ENCODE measurements at regions not wholly inside any gene's neighbourhood (a gene's known extent, or its start where the extent isn't known, plus 50 kb on each side); places are given as distances from the start of the nearest gene placed in this dataset.

DNA sequence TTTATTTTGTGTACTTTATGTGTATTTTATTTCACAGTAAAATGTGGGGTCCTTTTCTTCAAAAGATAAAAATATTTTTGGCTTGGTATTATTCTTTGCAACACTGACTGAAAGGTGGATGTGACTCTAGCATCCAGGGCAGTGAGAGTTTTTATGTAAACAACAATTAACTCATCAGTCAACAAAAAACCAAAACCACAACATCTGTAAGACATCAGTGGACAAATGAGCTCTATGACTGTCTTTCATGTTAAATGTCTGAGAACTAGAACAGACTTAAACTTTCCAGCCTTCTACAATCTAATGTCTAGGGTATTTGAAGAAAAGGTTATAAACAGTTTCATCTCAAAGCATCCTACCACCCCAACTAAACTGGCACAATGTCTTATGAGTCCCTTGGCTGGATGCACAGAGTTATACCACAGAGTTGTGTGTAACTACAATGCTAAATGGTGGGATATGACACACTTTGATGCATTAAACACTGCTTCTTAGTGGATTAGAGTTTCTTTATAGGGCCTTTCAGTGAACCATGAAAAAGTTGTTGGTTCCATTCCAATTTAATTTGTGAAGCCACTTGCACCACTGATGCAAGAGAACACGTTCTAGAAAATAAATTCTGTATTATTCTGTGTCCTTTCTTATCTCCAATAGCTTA lies 544.2 kb upstream of the KLF12 start:
- Mint-ChIP-seq H3K36me3 (ENCODE audit: low read depth) (no peaks in the 10 kb centered on the region), H3K4me3 (no peak overlapping the region), H3K27ac (no peak overlapping the region), H3K4me1 (ENCODE audit: low read depth) (no peaks in the 10 kb centered on the region), H3K9me3 (no peaks in the 10 kb centered on the region), H3K27me3 (peaks cover 13% of the 10 kb centered on the region)
- POLR2A ChIA-PET, result no interaction called here
- Histone ChIP-seq H3K4me1 (ENCODE audit: insufficient read depth, low read length) (no peaks in the 10 kb centered on the region), H3K4me3 (ENCODE audit: low read length) (no peak overlapping the region), H3K27ac (ENCODE audit: low read depth in 1 of 2, low read length in 2 of 2) (no peak overlapping the region), H3K9me3 (ENCODE audit: control insufficient read depth in 1 of 2, insufficient read depth in 1 of 2, low read length in 2 of 2) (no peaks in the 10 kb centered on the region), H3K27me3 (ENCODE audit: control insufficient read depth in 1 of 2, insufficient read depth in 2 of 2, low read length in 2 of 2) (no peaks in the 10 kb centered on the region), H3K36me3 (ENCODE audit: insufficient read depth, low read length) (no peaks in the 10 kb centered on the region)
- CTCF ChIA-PET, result no interaction called here
- TF ChIP-seq, protein P1, sequence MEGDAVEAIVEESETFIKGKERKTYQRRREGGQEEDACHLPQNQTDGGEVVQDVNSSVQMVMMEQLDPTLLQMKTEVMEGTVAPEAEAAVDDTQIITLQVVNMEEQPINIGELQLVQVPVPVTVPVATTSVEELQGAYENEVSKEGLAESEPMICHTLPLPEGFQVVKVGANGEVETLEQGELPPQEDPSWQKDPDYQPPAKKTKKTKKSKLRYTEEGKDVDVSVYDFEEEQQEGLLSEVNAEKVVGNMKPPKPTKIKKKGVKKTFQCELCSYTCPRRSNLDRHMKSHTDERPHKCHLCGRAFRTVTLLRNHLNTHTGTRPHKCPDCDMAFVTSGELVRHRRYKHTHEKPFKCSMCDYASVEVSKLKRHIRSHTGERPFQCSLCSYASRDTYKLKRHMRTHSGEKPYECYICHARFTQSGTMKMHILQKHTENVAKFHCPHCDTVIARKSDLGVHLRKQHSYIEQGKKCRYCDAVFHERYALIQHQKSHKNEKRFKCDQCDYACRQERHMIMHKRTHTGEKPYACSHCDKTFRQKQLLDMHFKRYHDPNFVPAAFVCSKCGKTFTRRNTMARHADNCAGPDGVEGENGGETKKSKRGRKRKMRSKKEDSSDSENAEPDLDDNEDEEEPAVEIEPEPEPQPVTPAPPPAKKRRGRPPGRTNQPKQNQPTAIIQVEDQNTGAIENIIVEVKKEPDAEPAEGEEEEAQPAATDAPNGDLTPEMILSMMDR (IDR thresholded peaks at IDR 0.05), result no peak
- DNase-seq (no peak), ATAC-seq (ENCODE audit: poor library complexity) (no peak)
- intact Hi-C loops (cut with DNase I, micrococcal nuclease), result no loop called here

DNA sequence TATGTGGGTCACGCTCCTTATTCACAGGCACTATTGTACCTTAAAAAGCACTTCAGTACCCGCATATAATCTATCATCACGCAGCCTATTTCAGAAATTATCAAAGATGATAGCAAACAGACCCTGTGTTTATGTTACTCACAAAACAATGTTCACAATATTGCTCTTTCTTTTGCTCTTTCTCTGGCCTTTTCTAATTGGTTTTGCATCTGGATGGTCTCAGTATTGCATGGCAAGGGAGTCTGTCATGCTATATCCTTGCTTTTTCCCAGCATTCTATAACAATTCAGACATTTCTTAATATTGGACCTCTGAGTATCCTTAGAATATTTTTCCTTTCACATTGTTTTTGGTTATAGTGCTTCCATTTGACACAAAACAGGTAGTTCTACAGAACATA lies 541.8 kb upstream of the KLF12 start:
- DNase-seq (no peak), ATAC-seq (ENCODE audit: poor library complexity) (no peak)
- TF ChIP-seq, protein P1 (IDR thresholded peaks at IDR 0.05), result no peak
- Histone ChIP-seq H3K27me3 (ENCODE audit: control insufficient read depth in 1 of 2, insufficient read depth in 2 of 2, low read length in 2 of 2) (no peaks in the 10 kb centered on the region), H3K36me3 (ENCODE audit: insufficient read depth, low read length) (no peaks in the 10 kb centered on the region), H3K4me1 (ENCODE audit: insufficient read depth, low read length) (no peaks in the 10 kb centered on the region), H3K4me3 (ENCODE audit: low read length) (no peak overlapping the region), H3K27ac (ENCODE audit: low read depth in 1 of 2, low read length in 2 of 2) (no peak overlapping the region), H3K9me3 (ENCODE audit: control insufficient read depth in 1 of 2, insufficient read depth in 1 of 2, low read length in 2 of 2) (no peaks in the 10 kb centered on the region)
- CTCF ChIA-PET, result no interaction called here
- no peaks in the 10 kb centered on the region for H3K9me3 Mint-ChIP-seq
- POLR2A ChIA-PET, result no interaction called here
- no peaks in the 10 kb centered on the region for H3K4me1 Mint-ChIP-seq (ENCODE audit: low read depth)
- H3K27ac Mint-ChIP-seq, result no peak overlapping the region
- H3K36me3 Mint-ChIP-seq (ENCODE audit: low read depth), result no peaks in the 10 kb centered on the region
- no peak overlapping the region for H3K4me3 Mint-ChIP-seq
- H3K27me3 Mint-ChIP-seq, result peaks cover 12% of the 10 kb centered on the region
- intact Hi-C loops (cut with DNase I, micrococcal nuclease), result no loop called here

DNA sequence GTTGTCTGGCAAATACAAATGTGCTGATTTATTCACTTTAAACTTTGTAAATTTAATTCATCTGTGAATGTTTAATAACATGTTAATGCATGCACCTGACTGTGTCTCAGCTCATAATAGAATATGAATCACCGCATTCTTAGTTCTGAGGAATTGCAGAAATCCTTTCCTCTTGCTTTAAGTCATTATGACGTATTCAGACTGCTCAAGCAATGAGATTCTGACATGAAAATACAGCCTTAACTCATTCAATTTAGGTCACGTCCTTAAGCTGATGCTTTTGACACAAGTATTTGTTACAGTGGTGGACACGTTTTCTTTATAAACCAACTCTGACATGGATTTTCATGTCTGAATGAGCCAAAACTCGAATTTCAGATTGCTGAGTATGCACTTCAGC lies 541.0 kb upstream of the KLF12 start:
- ChIA-PET CTCF (no interaction called here), POLR2A (no interaction called here)
- H3K27me3 Mint-ChIP-seq, result peaks cover 5% of the 10 kb centered on the region
- no peak for DNase-seq
- H3K27me3 ChIP-seq (ENCODE audit: control insufficient read depth in 1 of 2, insufficient read depth in 2 of 2, low read length in 2 of 2), result no peaks in the 10 kb centered on the region
- TF ChIP-seq, protein P1 (IDR thresholded peaks at IDR 0.05), result no peak
- H3K4me1 Mint-ChIP-seq (ENCODE audit: low read depth), result no peaks in the 10 kb centered on the region
- no peak overlapping the region for H3K27ac Mint-ChIP-seq
- H3K36me3 ChIP-seq (ENCODE audit: insufficient read depth, low read length), result no peaks in the 10 kb centered on the region
- intact Hi-C loops (cut with DNase I, micrococcal nuclease), result no loop called here
- no peaks in the 10 kb centered on the region for H3K36me3 Mint-ChIP-seq (ENCODE audit: low read depth)
- ATAC-seq (ENCODE audit: poor library complexity), result no peak
- no peak overlapping the region for H3K4me3 Mint-ChIP-seq
- no peak overlapping the region for H3K4me3 ChIP-seq (ENCODE audit: low read length)
- H3K9me3 Mint-ChIP-seq, result no peaks in the 10 kb centered on the region
- H3K9me3 ChIP-seq (ENCODE audit: control insufficient read depth in 1 of 2, insufficient read depth in 1 of 2, low read length in 2 of 2), result no peaks in the 10 kb centered on the region
- H3K4me1 ChIP-seq (ENCODE audit: insufficient read depth, low read length), result no peaks in the 10 kb centered on the region
- no peak overlapping the region for H3K27ac ChIP-seq (ENCODE audit: low read depth in 1 of 2, low read length in 2 of 2)
